NCI-H82 (cell line): ENCODE measurements at regions not wholly inside any gene's neighbourhood (a gene's known extent, or its start where the extent isn't known, plus 50 kb on each side); places are given as distances from the start of the nearest gene placed in this dataset.

Experiments used
- DNase-seq: peaks from one replicate; lab custom pipeline; 2025; lab: John Stamatoyannopoulos, UW

DNA sequence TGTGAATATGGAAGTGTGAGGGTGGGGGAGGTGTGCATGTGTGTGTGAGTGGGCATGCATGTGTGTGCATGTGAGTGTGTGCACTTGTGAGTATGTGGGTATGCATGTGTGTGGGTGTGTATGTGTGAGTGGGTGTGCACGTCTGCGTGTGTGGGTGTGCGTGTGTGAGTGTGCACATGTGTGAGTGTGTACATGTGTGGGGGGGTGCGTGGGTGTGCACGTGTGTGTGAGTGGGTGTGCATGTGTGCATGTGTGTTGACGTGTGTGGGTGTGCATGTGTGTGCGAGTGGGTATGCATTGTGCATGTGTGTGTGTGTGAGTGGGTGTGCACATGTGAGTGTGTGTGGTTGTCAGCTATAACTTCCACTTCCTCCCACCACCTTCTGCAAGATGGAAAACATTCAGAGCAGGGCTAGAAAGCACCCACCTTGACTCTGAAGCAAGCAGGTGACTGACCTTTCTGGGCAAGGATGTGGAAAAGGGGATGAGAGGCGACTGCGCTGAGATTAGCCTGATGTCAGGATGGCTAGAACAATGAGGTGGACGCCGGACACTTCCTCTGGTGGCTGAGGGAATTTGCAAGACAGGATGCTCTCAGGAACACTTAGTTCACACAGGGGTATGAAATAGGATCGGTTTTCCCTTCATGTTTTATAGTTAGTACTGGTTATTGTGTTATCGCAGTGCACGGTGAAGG lies 103.6 kb downstream of the ACKR3 start:
- DNase-seq, result no peak

DNA sequence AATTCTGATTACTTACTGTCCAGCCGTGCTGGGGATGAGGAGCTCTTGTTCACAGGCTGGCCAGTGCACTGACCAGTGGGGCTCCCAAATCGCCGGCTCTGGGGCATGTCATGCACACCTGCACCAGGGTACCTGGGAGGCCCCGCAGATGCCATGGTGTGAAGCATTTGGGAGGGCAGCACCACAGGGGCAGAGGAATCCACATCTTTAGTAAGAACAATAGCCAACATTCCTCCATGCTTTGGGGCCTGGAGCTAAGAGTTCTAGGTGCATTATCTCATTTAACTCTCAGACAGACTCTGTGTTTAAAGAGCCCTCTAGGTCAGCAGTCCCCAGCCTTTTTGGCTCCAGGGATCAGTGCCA lies 104.2 kb downstream of the ACKR3 start:
- no peak for DNase-seq

DNA sequence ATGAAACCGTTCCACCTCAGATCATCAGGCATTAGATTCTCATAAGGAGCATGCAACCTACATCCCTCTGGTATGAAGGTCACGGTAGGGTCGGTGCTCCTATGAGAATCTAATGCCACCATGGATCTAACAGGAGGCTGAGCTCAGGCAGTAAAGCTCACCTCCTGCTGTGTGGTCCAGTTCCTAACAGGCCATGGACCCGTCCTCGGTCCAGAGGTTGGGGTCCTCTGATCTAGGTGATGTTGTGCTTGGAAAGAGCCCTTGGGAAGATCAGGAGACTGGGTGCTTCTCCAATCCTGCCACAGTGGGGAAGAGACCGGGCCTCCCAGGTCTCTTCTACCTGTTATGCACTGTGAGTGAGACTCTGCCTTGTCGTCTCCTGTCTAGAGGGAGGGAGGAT lies 104.6 kb downstream of the ACKR3 start:
- no peak for DNase-seq

DNA sequence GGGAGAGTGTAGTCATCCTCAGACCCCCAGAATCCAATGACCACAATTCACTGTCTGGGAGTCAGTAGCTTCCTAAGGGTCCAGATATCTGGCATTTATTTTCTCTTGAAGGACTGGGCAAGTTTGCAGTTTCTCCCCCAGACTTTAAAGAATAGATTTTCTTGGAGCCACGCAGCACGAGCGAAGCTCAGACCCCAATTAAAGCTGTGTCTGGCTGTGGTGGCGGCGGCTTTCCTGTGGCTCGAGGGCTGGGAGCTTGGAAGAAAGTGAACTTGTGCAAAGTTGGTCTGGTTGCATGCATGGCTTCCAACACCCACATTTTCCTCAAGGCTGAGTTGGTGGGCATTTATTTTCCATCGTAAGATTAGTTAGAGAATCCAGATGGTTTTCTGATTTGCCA lies 105.0 kb downstream of the ACKR3 start:
- no peak for DNase-seq

DNA sequence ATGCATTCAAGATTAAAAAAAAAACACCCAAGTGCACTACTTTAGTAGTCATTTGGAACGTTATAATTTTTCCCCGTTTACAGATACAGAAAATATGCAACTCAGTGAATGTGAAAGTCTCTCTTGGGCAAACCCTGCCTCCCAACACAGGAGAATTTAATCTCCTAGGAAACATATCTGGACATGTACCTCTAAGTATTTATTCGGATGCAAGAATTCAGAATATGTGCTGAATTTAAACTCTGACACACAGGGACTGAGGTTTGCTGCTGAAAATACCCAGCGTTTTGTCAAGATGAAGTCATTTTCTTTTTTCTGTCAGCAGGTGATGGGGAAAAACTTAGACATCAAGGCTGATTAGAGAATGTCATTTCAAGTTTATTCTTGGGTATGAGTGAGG lies 105.4 kb downstream of the ACKR3 start:
- no peak for DNase-seq

DNA sequence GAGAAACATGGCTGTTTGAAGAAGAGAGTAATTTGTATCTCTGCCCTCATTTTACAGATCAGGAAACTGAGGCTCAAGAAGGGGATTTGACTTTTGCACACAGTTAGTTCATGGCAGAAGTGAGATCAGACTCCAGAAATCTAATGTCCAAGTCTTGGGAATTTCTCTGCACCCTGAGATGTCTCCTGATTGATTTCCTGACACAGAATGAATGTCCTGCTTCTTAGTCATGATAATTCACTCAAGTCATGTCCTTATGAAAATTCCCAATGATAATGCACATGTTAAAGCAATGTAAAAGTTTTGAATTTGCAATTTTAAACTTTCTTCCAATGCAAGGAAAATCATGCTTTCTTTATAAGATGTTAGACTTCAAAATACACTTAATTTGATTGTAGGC lies 105.9 kb downstream of the ACKR3 start:
- DNase-seq, result no peak

DNA sequence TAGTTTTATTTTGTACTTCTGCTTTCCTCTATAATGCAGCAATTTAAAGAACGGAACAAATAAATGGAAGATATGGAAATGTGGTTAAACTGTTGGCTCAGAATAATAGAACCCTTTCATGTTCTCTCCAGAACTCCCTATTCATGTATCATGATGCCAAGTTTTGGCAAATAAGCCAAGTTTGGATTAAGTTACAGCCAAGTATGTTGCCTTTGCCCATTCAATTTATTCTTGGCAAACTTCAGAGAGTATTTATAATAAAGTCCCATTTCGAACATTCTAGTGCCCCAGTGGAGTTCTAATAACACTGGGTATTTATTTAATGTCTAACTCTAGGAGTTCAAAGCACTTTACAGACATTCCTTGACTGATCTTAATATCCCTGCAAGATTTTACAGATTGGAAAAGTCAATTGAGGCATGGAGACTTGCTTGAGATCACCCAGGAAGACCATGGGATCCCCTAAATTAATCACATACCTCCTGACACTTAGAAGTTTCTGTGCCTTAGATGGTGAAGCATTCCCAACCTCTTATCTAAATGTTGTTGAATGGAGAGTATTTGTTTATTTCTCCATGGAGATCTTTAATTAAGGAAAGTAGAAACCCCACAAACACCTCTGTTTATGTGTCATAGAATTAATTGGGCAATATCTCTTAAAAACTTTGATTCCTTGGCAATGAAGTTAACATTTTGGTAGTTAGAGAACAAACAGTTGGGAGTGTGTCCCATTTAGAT lies 106.7 kb downstream of the ACKR3 start:
- DNase-seq, result no peak

DNA sequence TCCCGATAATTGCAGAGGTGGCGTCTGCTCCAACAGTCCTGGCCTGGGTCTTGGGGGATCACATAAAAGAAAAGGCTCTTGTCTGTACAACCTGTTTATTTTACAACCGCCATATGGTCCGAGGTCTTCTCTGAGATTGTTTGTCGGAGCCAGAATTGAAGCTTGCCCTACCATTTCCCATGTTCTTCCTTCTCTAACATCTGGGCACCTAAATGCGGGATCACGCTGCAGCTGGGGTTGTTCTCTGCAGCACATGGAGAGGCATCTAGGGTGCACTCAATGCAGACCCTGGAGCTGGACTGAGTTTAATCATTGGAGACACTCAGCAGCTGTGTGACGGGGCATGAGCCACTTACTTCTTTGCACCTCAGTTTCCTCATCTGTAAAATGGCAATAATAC lies 107.7 kb downstream of the ACKR3 start:
- no peak for DNase-seq

DNA sequence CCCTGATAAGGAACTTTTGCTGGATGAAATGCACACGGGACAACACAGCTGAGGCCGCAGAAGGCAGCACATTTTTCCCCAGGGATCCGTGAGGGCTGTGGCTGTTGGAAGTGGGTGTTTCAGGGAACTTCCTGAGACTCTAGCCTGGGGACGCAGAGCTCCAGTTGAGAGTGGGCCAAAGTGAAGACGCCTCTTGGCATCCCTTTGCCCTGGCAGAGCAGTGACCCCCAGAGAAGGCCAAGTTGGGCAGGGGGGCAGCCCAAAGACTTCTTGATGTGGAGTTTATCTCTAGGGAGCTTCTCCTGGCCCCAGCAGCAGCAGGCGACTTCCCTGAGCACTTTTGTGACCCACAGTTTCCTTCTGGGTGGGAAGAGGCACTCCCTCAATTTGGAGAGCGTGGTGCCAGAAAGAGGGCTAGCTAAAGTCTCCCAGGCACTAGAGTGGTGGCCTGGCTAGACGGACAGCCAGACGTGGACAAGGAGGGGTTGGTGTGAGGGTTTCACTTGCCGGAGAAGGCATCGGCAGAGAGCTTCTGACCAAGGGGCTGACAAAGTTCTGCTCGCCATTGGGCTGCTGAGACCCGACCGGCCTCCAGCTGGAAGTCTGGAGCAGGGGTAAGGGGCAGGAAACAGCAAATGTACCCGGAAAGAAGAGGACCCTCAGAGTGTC lies 108.8 kb downstream of the ACKR3 start:
- no peak for DNase-seq

DNA sequence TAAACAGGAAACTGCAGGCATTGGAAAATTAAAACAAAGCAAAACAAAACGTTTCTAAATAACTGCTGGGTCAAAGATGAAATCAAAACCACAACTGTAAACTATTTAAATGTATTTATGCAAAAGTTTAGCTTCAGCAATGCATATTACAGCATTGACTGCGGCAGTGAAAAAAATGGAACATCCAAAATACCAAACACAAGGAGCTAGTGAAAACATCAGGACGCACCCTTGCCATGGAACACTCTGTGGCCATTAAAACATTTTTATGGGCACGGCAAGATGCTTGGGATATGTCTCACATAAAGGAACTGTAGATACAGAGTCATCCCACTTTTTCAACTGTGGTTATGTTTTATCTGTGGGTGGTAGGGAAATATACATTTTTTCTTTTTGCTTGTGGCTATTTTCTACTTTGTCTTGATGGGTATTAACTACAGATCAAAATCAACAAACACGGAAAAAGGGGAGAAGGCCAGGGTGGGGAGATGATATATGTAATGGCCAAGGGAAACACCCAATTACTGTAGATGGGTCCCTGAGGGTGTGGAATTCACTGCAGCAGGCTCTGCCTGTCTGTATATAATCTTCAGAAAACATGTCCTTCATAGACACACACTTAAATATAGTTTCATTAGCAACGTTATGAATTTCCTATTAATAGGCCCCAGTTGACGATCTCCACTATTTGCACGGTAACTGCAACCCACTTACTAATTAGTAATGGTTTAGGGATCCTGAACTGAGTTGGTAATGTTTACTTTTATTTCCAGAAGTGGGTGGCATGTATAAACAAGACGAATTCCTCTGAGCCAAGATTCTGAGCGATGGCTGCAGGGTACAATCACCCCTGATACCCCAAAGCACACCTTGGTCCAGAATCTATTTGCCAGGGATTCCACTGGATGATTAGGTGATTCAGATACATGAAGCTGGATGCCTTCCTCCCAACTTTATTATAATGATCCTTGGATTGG lies 110.5 kb downstream of the ACKR3 start:
- no peak for DNase-seq

DNA sequence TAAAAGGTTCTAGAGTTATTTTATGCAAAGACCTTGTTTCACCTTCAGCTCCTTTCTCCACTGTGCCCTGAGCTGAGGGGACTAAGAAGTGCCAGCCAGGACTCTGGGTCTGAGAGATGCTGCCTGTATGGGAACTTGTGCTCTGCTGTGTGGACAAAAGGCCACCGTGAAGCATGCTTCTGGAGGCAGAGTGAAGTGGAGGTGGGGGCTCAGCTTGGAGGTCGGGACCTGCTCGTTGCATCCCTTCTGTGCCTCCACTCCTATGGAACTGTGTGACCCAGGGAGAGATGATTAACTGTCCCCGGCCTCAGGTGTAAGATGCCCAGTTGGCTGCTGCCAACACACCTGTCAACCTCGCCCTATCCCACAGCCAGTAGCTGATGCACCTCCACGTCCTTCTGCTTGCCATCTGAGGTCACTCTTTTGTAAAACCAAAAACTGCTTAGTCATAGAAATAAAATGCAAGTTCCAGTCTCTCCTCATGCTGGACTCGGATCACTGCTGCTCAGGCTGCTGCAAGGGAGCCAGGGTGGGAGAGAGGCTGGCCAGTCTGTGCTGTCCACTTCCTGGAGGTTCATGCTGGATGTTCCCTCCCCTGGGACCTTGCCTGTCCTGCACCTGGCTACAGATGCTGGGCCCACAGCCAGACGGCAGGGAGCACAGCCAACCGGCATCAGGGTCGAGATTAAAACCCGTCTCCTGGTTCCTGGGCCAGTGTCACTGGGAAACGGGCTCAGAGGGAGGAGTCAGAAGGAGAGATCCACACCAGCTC lies 113.2 kb downstream of the ACKR3 start:
- DNase-seq, result no peak

DNA sequence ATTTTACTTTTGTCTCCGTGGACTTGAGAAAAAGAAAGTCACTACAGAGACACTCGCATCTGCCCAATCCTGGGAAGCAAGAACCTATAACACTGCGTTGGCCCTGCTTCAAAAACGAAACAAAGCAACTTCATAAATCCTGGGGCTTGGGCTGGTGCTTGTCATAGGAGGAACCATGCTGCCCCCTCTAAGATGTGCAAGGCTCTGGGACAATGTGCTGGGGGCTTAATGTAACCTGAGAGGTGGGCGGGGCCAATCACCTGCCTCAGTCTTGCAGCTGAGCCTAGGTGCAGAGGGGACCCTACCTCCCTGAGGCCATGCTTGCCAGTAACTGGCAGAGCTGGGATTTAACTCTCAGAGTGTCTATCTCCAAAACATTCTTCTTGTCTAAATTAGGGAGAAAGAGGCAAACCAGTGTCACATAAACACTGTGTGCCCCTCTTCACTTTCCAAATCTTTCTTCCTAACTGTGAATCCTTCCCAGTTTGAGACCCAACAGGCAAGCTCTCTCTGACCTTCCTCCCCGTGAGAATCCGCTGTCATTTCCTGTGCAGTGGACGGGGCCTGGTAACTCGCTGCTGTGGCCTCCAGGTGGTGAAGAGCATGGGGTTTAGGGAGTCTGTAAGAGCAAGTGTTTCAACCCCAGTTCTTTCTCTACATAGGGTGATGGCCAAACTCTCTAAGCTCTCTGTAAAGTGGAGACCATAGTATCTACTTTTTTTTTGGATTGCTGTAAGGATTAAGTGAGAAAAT lies 115.1 kb downstream of the ACKR3 start:
- DNase-seq, result peak; percentile 18

DNA sequence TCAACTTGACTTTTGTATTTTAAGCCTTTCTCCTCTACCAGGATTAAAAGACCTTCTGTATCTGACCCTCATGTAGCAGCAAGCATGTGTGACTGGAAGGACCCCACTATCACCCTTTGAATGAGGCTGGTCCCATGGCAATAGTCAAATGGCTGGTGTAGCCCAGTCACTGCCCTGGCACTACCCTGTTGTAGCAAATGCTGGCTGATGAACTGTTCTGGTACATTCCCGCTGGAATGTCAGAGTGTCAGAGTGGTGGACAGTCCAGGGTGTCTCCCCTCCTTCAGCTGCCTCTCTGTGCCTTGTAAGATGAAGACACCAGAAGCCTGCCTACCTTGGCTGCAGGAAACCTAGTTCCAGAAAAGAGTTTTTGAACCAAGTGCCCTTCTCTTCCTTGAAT lies 115.7 kb downstream of the ACKR3 start:
- DNase-seq, result no peak

DNA sequence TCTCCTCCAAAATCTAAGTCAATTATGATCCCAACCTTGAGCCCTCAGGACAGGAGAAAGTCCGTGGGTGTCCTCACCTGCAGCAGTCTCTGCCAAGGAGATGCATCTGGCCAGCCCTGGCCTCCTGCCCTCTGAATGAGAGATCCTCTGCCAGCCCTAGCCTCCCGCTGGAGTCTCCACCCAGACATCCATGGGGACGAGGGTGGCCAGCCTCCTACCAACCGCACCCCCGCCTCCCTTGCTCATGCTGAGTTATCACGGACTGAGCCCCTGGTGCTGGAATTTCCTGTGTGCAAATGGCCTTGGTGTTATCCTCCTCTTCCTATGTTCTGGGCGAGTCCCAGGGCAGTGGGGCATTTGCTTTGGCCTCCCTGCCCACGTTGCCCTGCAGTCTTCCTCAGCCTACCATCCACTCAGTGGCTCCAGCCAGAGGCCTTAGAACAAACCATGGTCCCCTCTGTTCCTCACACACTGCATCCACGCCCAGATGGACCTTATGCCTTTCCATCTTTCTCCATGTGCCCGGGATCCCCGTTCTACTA lies 116.4 kb downstream of the ACKR3 start:
- no peak for DNase-seq

DNA sequence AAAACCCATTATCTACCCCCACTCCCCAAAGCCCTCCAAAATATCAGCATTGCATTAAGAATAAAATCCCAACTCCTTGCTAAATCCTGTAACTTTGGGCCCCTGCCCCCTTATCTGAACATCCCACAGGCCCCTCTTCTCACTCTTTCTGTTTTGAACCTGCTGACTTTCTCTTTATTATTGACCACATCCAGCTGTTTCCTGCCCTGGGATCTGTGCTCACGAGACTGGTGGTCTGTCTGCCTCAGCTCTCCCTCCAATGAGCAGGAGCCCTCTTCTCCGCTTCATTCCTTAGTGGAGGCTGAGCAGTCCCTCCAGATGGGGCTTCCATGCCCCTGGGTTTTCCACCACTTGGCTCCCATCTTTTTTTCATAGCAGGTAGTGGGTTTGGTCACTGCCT lies 116.9 kb downstream of the ACKR3 start:
- DNase-seq, result no peak

DNA sequence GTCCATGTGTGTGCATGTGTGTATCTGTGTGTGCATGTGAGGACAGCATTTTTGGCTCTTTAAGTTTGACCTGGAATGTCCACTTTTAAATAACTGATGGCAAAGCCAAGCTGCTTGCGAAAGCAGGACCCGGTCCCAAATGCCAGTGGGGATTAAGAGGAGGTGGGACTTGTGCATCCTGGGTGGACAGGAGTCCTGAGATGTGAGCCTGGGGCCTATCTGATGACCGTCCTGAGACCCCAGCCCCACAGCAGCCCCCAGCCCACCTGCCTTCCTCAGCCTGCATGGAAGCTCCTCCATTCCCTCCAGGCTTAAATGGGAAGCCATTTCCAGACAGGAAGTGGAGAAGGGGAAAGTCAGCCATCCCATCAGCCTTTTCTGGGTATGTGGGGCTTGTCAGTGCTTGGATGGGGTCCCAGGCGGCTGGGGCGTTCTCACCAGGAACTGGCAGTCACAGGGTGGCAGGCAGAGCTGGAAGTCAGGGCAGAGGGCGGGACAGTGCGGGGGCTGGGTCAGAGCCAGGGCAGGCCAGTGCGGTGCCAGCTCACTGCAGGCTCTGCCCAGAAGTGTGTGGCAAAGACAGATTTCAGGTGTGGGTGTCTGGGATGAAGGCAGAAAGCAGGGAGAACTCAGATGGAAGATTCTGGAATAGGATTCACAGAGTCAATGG lies 117.8 kb downstream of the ACKR3 start:
- no peak for DNase-seq

DNA sequence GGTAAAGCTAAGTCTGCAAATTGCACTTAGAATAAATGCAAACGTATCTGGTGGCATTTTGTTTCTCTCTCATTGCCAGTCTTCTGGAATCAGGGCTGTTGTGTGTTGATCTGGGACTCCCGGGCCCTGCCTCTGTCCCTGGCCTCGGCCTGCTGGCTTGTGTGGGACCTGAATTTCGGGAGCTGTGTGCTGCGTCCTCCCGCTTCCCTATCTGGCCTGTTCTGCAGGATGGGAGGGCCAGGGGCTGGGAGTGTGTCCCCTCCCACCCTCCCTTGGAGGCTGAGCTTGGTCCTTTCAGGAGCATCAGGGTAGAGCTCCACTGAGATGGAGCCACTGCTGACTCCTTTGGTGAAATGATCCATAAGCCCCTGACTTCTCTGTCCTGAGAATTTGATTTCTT lies 118.5 kb downstream of the ACKR3 start:
- DNase-seq, result no peak

DNA sequence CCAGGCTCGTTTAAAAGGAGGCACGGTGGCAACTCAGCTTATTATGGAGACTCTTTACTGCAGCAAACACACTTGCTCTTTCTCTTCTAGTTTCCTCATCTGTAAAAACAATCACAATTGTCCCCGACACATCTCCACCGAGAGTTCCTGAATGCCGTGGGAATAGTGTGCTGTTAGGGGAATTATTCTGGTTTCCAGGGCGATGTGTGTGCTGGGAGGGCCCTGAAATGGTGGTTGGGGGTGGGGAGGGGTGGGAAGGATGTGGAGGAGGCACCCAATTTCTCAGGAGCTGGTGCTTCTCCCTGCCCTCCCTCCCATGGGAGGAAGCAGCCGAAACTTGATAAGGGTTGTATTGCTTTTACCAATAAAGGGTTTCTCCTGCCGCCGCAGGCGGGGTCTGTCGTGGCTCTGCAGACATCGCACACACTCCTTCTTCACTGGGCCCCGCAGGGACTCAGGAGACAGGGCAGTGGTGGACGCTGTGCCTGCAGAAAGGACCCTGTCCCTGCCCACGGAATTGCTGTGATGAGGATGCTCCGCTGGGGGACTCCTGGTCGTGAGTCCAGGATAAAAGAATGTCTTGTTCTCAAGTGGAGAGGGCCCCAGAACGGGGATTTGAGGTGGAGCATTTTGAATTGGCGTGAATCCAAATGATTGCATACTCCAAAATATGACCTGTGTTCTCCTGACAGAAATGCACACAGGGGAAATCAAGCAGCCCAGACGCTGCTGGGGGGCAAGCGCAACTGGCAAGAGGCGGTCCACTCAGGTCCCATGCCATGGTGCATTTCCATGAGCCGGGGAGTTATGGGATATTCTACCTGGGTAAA lies 119.2 kb downstream of the ACKR3 start:
- DNase-seq, result no peak

DNA sequence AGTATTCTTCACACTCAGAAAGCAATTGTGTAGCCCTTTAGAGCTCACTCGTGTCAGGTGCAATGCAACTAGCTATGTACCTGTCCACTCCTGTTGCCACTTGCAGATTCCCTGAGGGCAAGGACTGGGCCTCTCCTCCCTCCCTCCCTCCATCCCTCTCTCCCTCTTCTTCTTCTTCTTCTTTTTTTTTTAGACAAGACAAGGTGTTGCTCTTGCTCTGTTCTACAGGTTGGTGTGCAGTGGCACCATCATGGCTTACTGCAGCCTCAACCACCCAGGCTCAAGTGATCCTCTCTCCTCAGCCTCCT lies 119.7 kb downstream of the ACKR3 start:
- no peak for DNase-seq
